Endothelial cell (in vitro differentiated cells): ENCODE measurements at regions not wholly inside any gene's neighbourhood (a gene's known extent, or its start where the extent isn't known, plus 50 kb on each side); places are given as distances from the start of the nearest gene placed in this dataset.

Experiments
- DNase-seq: peaks from one replicate; pipeline ENCODE4 v3.0.0; 2021; ENCODE audit warnings: low spot score
- H3K27ac Mint-ChIP-seq: one replicate; pipeline ENCODE4 v1.8.0; 2021; ENCODE audit warnings: mixed read lengths, inconsistent platforms; ENCODE audit not compliant: unreplicated experiment
- H3K27me3 Mint-ChIP-seq: one replicate; pipeline ENCODE4 v1.8.0; 2021; ENCODE audit warnings: mild to moderate bottlenecking, moderate library complexity, mixed read lengths, inconsistent platforms; ENCODE audit not compliant: unreplicated experiment
- H3K36me3 Mint-ChIP-seq: one replicate; pipeline ENCODE4 v1.8.0; 2021; ENCODE audit warnings: mild to moderate bottlenecking, low read depth, mixed read lengths, inconsistent platforms; ENCODE audit not compliant: unreplicated experiment
- H3K4me1 Mint-ChIP-seq: one replicate; pipeline ENCODE4 v1.8.0; 2021; ENCODE audit warnings: mild to moderate bottlenecking, mixed read lengths, inconsistent platforms; ENCODE audit not compliant: unreplicated experiment
- H3K4me3 Mint-ChIP-seq: one replicate; pipeline ENCODE4 v1.8.0; 2021; ENCODE audit warnings: mild to moderate bottlenecking, mixed read lengths, inconsistent platforms; ENCODE audit not compliant: unreplicated experiment
- H3K9me3 Mint-ChIP-seq: one replicate; pipeline ENCODE4 v1.8.0; 2021; ENCODE audit warnings: mixed read lengths, inconsistent platforms; ENCODE audit not compliant: unreplicated experiment
- TF ChIP-seq, protein P1 (sequence below): fragments of 200-600 bp; sonication (generic); IDR thresholded peaks from one replicate; pipeline ENCODE4 v1.5.0; 2021; ENCODE audit warnings: antibody characterized with exemption; ENCODE audit not compliant: unreplicated experiment

DNA sequence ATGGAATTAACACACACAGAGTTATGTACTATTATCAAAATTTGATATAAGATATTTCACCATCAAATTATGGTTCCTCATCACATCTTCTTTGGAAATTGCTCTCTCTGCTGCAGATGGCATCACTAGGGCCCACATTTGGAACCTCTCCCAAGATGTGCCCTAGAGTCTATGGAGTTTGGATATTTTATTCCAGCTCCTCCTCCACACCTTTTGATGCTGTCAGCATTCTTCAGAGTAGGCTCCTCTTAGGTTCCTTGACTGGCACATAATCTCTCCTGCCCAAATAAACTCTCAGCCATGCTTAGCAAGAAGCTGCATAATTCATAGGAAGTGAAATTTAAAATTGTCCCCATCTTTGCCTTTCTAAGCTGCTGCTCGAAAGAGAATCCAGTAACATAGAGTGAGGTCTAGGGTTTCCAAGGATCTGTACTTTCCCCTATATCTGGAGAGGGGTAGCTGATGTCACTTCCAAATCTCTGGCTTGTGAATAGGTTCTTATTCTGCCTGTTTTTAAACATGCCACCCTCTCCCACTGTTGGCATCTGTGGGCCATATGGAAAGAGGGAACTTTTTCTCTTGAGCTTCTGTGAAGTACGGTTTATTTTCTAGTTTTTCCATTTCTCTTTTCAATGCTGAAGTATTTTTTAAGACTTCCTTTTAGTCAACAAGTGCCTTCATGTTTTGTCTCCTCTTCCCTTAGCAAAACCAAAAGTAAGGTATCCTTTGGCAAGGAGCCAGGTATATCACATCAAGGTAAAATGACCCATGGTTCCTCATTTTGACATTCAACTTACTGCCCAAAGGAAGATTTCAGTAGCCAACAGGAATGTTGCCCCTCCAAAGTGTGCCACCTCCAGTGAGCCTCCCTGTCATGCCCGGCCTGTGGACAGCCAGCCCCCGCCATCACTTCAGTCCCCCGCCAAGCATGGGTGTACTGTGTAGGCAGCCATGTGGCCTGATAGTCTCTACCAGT lies 75.3 kb upstream of the C2CD4B start:
- Mint-ChIP-seq H3K4me1 (no peaks in the 10 kb centered on the region), H3K27ac (no peak overlapping the region)
- TF ChIP-seq, protein P1, sequence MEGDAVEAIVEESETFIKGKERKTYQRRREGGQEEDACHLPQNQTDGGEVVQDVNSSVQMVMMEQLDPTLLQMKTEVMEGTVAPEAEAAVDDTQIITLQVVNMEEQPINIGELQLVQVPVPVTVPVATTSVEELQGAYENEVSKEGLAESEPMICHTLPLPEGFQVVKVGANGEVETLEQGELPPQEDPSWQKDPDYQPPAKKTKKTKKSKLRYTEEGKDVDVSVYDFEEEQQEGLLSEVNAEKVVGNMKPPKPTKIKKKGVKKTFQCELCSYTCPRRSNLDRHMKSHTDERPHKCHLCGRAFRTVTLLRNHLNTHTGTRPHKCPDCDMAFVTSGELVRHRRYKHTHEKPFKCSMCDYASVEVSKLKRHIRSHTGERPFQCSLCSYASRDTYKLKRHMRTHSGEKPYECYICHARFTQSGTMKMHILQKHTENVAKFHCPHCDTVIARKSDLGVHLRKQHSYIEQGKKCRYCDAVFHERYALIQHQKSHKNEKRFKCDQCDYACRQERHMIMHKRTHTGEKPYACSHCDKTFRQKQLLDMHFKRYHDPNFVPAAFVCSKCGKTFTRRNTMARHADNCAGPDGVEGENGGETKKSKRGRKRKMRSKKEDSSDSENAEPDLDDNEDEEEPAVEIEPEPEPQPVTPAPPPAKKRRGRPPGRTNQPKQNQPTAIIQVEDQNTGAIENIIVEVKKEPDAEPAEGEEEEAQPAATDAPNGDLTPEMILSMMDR, result no peak

GRCh38 chr15:62241135-62241770 lies 76.2 kb upstream of the C2CD4B start:
- Mint-ChIP-seq H3K9me3 (no peaks in the 10 kb centered on the region), H3K27me3 (no peaks in the 10 kb centered on the region), H3K27ac (no peak overlapping the region), H3K4me3 (no peak overlapping the region), H3K36me3 (peaks cover 4% of the 10 kb centered on the region), H3K4me1 (no peaks in the 10 kb centered on the region)
- TF ChIP-seq, protein P1, result peak; percentile 55
- DNase-seq, result peak; percentile 55

More for the DNA sequence above, 75.3 kb upstream of the C2CD4B start:
- no peaks in the 10 kb centered on the region for H3K36me3 Mint-ChIP-seq
- H3K27me3 Mint-ChIP-seq, result no peaks in the 10 kb centered on the region
- H3K4me3 Mint-ChIP-seq, result no peak overlapping the region
- no peaks in the 10 kb centered on the region for H3K9me3 Mint-ChIP-seq
- no peak for DNase-seq

GRCh38 chr15:62242999-62243398 lies 77.9 kb upstream of the C2CD4B start:
- H3K4me1 Mint-ChIP-seq, result no peaks in the 10 kb centered on the region
- no peak for DNase-seq
- no peaks in the 10 kb centered on the region for H3K9me3 Mint-ChIP-seq
- no peak overlapping the region for H3K4me3 Mint-ChIP-seq
- no peak overlapping the region for H3K27ac Mint-ChIP-seq
- peaks cover 7% of the 10 kb centered on the region for H3K36me3 Mint-ChIP-seq
- peaks cover 6% of the 10 kb centered on the region for H3K27me3 Mint-ChIP-seq
- TF ChIP-seq, protein P1, result no peak

DNA sequence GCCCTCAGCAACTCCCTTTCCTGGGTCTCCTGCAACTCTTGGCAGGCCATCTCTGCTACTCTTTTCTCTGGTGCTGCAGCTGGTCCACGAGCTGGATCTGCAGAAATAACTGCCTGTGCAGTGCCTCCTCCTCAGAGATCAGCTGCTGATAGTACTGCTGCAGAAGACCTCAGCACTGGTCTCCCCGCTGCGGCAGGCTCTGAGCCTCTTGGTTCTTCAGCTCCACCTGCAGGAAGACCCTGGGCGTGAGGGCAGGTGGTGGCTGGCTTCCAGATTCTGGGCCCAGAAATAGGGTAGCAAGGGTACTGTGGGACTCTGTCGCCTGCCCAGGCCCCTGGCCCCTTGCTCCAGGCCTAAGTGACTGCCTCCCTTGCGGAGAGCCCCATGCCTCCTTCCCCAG lies 79.7 kb upstream of the C2CD4B start:
- no peak for DNase-seq

More for the DNA sequence above, 79.7 kb upstream of the C2CD4B start:
- Mint-ChIP-seq H3K36me3 (peaks cover 7% of the 10 kb centered on the region), H3K4me1 (no peaks in the 10 kb centered on the region), H3K27ac (no peak overlapping the region), H3K9me3 (no peaks in the 10 kb centered on the region), H3K4me3 (no peak overlapping the region), H3K27me3 (peaks cover 6% of the 10 kb centered on the region)
- TF ChIP-seq, protein P1, result no peak
